ENCODE measurements at regions not wholly inside any gene's neighbourhood (a gene's known extent, or its start where the extent isn't known, plus 50 kb on each side); places are given as distances from the start of the nearest gene placed in this dataset.

- no peaks in the 10 kb centered on the region for H3K27me3 ChIP-seq
- no peak overlapping the region for H3K9ac ChIP-seq
- H4K20me1 ChIP-seq, result no peaks in the 10 kb centered on the region
- no peak overlapping the region for H3K4me2 ChIP-seq
- H3K4me1 ChIP-seq, result no peaks in the 10 kb centered on the region
- no peak overlapping the region for H3K27ac ChIP-seq
- H3K9me3 ChIP-seq, result no peaks in the 10 kb centered on the region
- no peaks in the 10 kb centered on the region for H3K36me3 ChIP-seq
- H3K4me3 ChIP-seq, result no peak overlapping the region
- TF ChIP-seq Cebpa-rat (IDR thresholded peaks at IDR 0.05), result no peak
Measured at GRCh38 chr12:13701502-13701901, 279.9 kb downstream of the GRIN2B start.

GRCh38 chr12:13697973-13698372, 283.4 kb downstream of the GRIN2B start:
- TF ChIP-seq Cebpa-rat (IDR thresholded peaks at IDR 0.05), result no peak
- no peaks in the 10 kb centered on the region for H3K4me1 ChIP-seq
- H3K9ac ChIP-seq, result no peak overlapping the region
- no peak overlapping the region for H3K4me2 ChIP-seq
- H4K20me1 ChIP-seq, result no peaks in the 10 kb centered on the region
- peaks cover 4% of the 10 kb centered on the region for H3K9me3 ChIP-seq
- H3K4me3 ChIP-seq, result no peak overlapping the region
- no peaks in the 10 kb centered on the region for H3K36me3 ChIP-seq
- H3K27me3 ChIP-seq, result no peaks in the 10 kb centered on the region
- H3K27ac ChIP-seq, result no peak overlapping the region

GRCh38 chr12:13695781-13696180, 285.6 kb downstream of the GRIN2B start:
- Histone ChIP-seq H3K4me3 (no peak overlapping the region), H3K9ac (no peak overlapping the region), H4K20me1 (no peaks in the 10 kb centered on the region)

GRCh38 chr12:13692332-13692731, 289.1 kb downstream of the GRIN2B start:
- Histone ChIP-seq H3K36me3 (no peaks in the 10 kb centered on the region), H3K4me2 (no peak overlapping the region), H4K20me1 (no peaks in the 10 kb centered on the region), H3K4me3 (no peak overlapping the region), H3K27me3 (no peaks in the 10 kb centered on the region), H3K9ac (no peak overlapping the region), H3K9me3 (peaks cover 4% of the 10 kb centered on the region), H3K4me1 (no peaks in the 10 kb centered on the region), H3K27ac (no peak overlapping the region)
- no peak for TF ChIP-seq Cebpa-rat (IDR thresholded peaks at IDR 0.05)

More at GRCh38 chr12:13695781-13696180, 285.6 kb downstream of the GRIN2B start:
- H3K27ac ChIP-seq, result no peak overlapping the region
- H3K27me3 ChIP-seq, result no peaks in the 10 kb centered on the region
- peaks cover 4% of the 10 kb centered on the region for H3K9me3 ChIP-seq
- TF ChIP-seq Cebpa-rat (IDR thresholded peaks at IDR 0.05), result no peak
- H3K36me3 ChIP-seq, result no peaks in the 10 kb centered on the region
- H3K4me2 ChIP-seq, result no peak overlapping the region
- no peaks in the 10 kb centered on the region for H3K4me1 ChIP-seq

- H4K20me1 ChIP-seq, result no peaks in the 10 kb centered on the region
- no peaks in the 10 kb centered on the region for H3K36me3 ChIP-seq
- TF ChIP-seq Cebpa-rat (IDR thresholded peaks at IDR 0.05), result no peak
- no peak overlapping the region for H3K9ac ChIP-seq
- no peaks in the 10 kb centered on the region for H3K4me1 ChIP-seq
- H3K27ac ChIP-seq, result no peak overlapping the region
- H3K9me3 ChIP-seq, result peaks cover 4% of the 10 kb centered on the region
- H3K27me3 ChIP-seq, result no peaks in the 10 kb centered on the region
- no peak overlapping the region for H3K4me2 ChIP-seq
- no peak overlapping the region for H3K4me3 ChIP-seq
Measured at GRCh38 chr12:13691598-13691997, 289.8 kb downstream of the GRIN2B start.

- Histone ChIP-seq H3K27ac (no peak overlapping the region), H3K9me3 (no peaks in the 10 kb centered on the region), H3K36me3 (no peaks in the 10 kb centered on the region), H4K20me1 (no peaks in the 10 kb centered on the region), H3K4me3 (no peak overlapping the region), H3K27me3 (no peaks in the 10 kb centered on the region), H3K9ac (no peak overlapping the region), H3K4me2 (no peak overlapping the region), H3K4me1 (0 out of 2 replicates have a peak, but pooled peaks cover 4% of the 10 kb centered on the region)
- no peak for TF ChIP-seq Cebpa-rat (IDR thresholded peaks at IDR 0.05)
Measured at GRCh38 chr12:13687633-13688032, 293.8 kb downstream of the GRIN2B start.

- Histone ChIP-seq H3K4me2 (no peak overlapping the region), H3K27me3 (no peaks in the 10 kb centered on the region), H3K36me3 (no peaks in the 10 kb centered on the region), H4K20me1 (no peaks in the 10 kb centered on the region), H3K4me3 (no peak overlapping the region), H3K9me3 (no peaks in the 10 kb centered on the region), H3K4me1 (0 out of 2 replicates have a peak, but pooled peaks cover 4% of the 10 kb centered on the region), H3K9ac (no peak overlapping the region), H3K27ac (no peak overlapping the region)
- TF ChIP-seq Cebpa-rat (IDR thresholded peaks at IDR 0.05), result no peak
Measured at GRCh38 chr12:13686260-13686659, 295.1 kb downstream of the GRIN2B start.

DNA sequence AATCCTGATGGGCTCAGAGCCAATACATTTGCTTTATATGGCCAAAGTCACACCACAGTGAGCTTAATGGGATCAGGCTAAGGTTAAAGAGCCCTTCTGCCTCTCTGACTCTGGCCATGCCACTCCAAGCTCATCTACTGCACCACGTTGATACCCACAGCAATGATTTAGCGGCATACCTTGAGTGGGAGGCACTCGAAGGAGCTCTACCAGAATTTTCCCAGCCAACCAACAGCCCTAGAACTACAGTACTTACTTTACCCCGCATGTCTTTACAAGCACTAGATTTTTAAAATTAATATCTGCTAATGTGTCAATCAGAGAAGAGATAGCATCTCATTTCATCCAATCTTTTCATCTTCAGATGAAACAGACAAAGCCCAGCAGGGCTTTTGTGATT, 300.5 kb downstream of the GRIN2B start:
- Histone ChIP-seq H3K27me3 (no peaks in the 10 kb centered on the region), H3K4me1 (0 out of 2 replicates have a peak, but pooled peaks cover 4% of the 10 kb centered on the region), H4K20me1 (no peaks in the 10 kb centered on the region), H3K27ac (no peak overlapping the region), H3K4me2 (no peak overlapping the region), H3K9me3 (no peaks in the 10 kb centered on the region), H3K9ac (no peak overlapping the region), H3K4me3 (no peak overlapping the region), H3K36me3 (no peaks in the 10 kb centered on the region)
- TF ChIP-seq Cebpa-rat (IDR thresholded peaks at IDR 0.05), result no peak

- Histone ChIP-seq H3K4me1 (no peaks in the 10 kb centered on the region), H3K4me2 (no peak overlapping the region), H3K4me3 (no peak overlapping the region), H3K9me3 (no peaks in the 10 kb centered on the region), H4K20me1 (no peaks in the 10 kb centered on the region), H3K36me3 (no peaks in the 10 kb centered on the region), H3K27me3 (no peaks in the 10 kb centered on the region), H3K9ac (no peak overlapping the region), H3K27ac (no peak overlapping the region)
- no peak for TF ChIP-seq Cebpa-rat (IDR thresholded peaks at IDR 0.05)
Measured at GRCh38 chr12:13676880-13677279, 304.5 kb downstream of the GRIN2B start.

GRCh38 chr12:13670285-13670866, 311.0 kb downstream of the GRIN2B start:
- no peak for TF ChIP-seq Cebpa-rat (IDR thresholded peaks at IDR 0.05)
- no peak overlapping the region for H3K4me3 ChIP-seq

DNA sequence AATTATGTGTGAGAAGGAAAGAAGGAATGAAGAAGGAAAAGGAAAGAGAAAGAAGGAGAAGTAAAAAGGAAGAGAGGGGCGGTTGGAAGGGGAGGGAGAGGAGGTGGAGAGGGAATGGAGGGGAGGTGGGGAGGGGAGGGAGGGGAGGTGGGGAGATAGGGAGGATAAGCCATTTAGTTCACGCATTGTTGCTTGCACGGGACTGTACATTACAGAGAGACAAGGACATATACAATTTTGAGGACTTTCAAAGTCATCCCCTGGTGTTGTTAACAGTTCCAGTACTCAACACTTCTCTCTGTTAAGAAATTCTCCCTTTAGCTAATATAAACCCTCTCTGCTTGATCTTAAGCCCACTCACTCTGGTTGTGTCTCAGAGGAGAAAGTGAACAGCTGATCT, 312.5 kb downstream of the GRIN2B start:
- Histone ChIP-seq H3K4me1 (no peaks in the 10 kb centered on the region), H4K20me1 (no peaks in the 10 kb centered on the region), H3K9me3 (no peaks in the 10 kb centered on the region), H3K27ac (no peak overlapping the region), H3K36me3 (no peaks in the 10 kb centered on the region), H3K27me3 (no peaks in the 10 kb centered on the region), H3K4me3 (no peak overlapping the region), H3K9ac (no peak overlapping the region), H3K4me2 (no peak overlapping the region)
- no peak for TF ChIP-seq Cebpa-rat (IDR thresholded peaks at IDR 0.05)

More at GRCh38 chr12:13670285-13670866, 311.0 kb downstream of the GRIN2B start:
- H3K27ac ChIP-seq, result no peak overlapping the region
- no peak overlapping the region for H3K9ac ChIP-seq
- no peak overlapping the region for H3K4me2 ChIP-seq
- no peaks in the 10 kb centered on the region for H3K27me3 ChIP-seq
- H3K36me3 ChIP-seq, result no peaks in the 10 kb centered on the region
- no peaks in the 10 kb centered on the region for H4K20me1 ChIP-seq
- no peaks in the 10 kb centered on the region for H3K9me3 ChIP-seq
- no peaks in the 10 kb centered on the region for H3K4me1 ChIP-seq
